ENCODE measurements at regions not wholly inside any gene's neighbourhood (a gene's known extent, or its start where the extent isn't known, plus 50 kb on each side); places are given as distances from the start of the nearest gene placed in this dataset.

GRCh38 chr20:47855799-47856198 is 70.5 kb upstream of the SULF2 start:
- peaks cover 5% of the 10 kb centered on the region for H3K4me1 ChIP-seq (ENCODE audit: insufficient read depth, low read length)
- no peak for DNase-seq (ENCODE audit: insufficient read length, low spot score, missing footprints)

DNA sequence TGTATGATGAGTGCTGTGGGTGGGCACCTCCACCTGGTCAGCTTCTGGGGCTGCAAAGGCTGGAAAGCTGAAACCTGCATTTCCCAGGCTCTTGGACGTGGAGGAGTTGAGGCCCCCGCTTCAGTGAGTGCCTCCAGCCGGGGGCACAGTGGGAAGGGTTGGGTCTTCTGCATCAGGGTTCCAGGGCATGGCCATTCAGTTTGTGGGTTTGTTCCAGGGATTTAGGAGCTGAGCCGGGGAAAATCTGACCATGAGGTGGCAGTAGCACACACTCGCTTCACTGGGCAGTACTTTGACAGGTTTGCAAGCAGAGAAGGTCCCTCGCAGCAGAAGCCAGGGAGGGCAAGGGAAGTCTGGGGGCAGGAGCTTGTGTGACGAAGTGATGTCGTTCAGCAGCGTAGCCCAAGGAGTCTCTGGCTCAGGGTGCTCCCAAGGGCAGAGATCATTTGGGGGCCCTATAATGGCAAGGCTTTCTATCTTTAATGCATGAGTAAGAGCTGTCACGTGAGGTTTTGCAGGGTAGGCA is 69.5 kb upstream of the SULF2 start:
- H3K4me1 ChIP-seq (ENCODE audit: insufficient read depth, low read length), result peaks cover 5% of the 10 kb centered on the region
- peak; percentile 92 for DNase-seq (ENCODE audit: insufficient read length, low spot score, missing footprints)
- H3K27ac ChIP-seq (ENCODE audit: low read depth, low read length), result no peak overlapping the region
- H3K4me2 ChIP-seq (ENCODE audit: insufficient read depth, low read length), result no peak overlapping the region
- peaks cover 11% of the 10 kb centered on the region for H3K27me3 ChIP-seq (ENCODE audit: insufficient read depth, low read length)
- H4K20me1 ChIP-seq (ENCODE audit: insufficient read depth, low read length), result no peaks in the 10 kb centered on the region
- H3K79me2 ChIP-seq (ENCODE audit: insufficient read depth, low read length), result no peaks in the 10 kb centered on the region
- H3K36me3 ChIP-seq (ENCODE audit: insufficient read depth, low read length), result no peaks in the 10 kb centered on the region
- TF ChIP-seq, protein P1, sequence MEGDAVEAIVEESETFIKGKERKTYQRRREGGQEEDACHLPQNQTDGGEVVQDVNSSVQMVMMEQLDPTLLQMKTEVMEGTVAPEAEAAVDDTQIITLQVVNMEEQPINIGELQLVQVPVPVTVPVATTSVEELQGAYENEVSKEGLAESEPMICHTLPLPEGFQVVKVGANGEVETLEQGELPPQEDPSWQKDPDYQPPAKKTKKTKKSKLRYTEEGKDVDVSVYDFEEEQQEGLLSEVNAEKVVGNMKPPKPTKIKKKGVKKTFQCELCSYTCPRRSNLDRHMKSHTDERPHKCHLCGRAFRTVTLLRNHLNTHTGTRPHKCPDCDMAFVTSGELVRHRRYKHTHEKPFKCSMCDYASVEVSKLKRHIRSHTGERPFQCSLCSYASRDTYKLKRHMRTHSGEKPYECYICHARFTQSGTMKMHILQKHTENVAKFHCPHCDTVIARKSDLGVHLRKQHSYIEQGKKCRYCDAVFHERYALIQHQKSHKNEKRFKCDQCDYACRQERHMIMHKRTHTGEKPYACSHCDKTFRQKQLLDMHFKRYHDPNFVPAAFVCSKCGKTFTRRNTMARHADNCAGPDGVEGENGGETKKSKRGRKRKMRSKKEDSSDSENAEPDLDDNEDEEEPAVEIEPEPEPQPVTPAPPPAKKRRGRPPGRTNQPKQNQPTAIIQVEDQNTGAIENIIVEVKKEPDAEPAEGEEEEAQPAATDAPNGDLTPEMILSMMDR (IDR thresholded peaks at IDR 0.05; ENCODE audit: extremely low read depth, low read depth, low read length), result peak; percentile 59
- H3K4me3 ChIP-seq (ENCODE audit: insufficient read depth, low read length), result no peak overlapping the region
- H2AFZ ChIP-seq (ENCODE audit: low read length), result no peak overlapping the region
- H3K9me3 ChIP-seq (ENCODE audit: low read depth, low read length), result no peaks in the 10 kb centered on the region

More at GRCh38 chr20:47855799-47856198, 70.5 kb upstream of the SULF2 start:
- no peaks in the 10 kb centered on the region for H3K79me2 ChIP-seq (ENCODE audit: insufficient read depth, low read length)
- no peak overlapping the region for H3K4me2 ChIP-seq (ENCODE audit: insufficient read depth, low read length)
- no peaks in the 10 kb centered on the region for H4K20me1 ChIP-seq (ENCODE audit: insufficient read depth, low read length)
- no peaks in the 10 kb centered on the region for H3K9me3 ChIP-seq (ENCODE audit: low read depth, low read length)
- no peak overlapping the region for H3K27ac ChIP-seq (ENCODE audit: low read depth, low read length)
- no peaks in the 10 kb centered on the region for H3K36me3 ChIP-seq (ENCODE audit: insufficient read depth, low read length)
- no peak overlapping the region for H3K4me3 ChIP-seq (ENCODE audit: insufficient read depth, low read length)
- peaks cover 11% of the 10 kb centered on the region for H3K27me3 ChIP-seq (ENCODE audit: insufficient read depth, low read length)
- TF ChIP-seq, protein P1 (IDR thresholded peaks at IDR 0.05; ENCODE audit: extremely low read depth, low read depth, low read length), result no peak
- H2AFZ ChIP-seq (ENCODE audit: low read length), result no peak overlapping the region

DNA sequence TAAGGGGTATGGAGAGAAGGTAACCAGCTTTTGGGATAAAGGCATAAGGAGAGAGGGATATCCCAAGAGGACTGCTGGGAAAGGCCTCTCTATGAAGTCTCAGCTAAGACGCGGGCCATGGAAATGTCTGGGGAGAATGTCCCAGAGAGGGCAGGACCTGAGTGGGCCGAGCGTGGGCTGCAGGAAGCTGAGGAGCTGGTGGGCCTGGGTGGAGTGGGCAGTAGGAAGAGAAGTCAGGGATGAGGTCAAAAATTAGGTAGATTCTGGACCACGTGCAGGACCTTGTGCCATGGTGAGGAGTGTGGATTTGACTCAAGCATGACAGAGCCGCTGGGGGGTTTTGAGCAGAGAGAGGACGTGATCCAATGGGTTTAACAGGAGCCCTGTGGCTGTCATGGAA is 66.5 kb upstream of the SULF2 start:
- no peak overlapping the region for H3K27ac ChIP-seq (ENCODE audit: low read depth, low read length)
- peaks cover 6% of the 10 kb centered on the region for H3K27me3 ChIP-seq (ENCODE audit: insufficient read depth, low read length)
- H3K9me3 ChIP-seq (ENCODE audit: low read depth, low read length), result no peaks in the 10 kb centered on the region
- no peaks in the 10 kb centered on the region for H3K4me1 ChIP-seq (ENCODE audit: insufficient read depth, low read length)
- H3K4me2 ChIP-seq (ENCODE audit: insufficient read depth, low read length), result no peak overlapping the region
- DNase-seq (ENCODE audit: insufficient read length, low spot score, missing footprints), result no peak
- no peaks in the 10 kb centered on the region for H3K79me2 ChIP-seq (ENCODE audit: insufficient read depth, low read length)
- H2AFZ ChIP-seq (ENCODE audit: low read length), result no peak overlapping the region
- H4K20me1 ChIP-seq (ENCODE audit: insufficient read depth, low read length), result no peaks in the 10 kb centered on the region
- no peaks in the 10 kb centered on the region for H3K36me3 ChIP-seq (ENCODE audit: insufficient read depth, low read length)
- H3K4me3 ChIP-seq (ENCODE audit: insufficient read depth, low read length), result no peak overlapping the region
- TF ChIP-seq, protein P1 (IDR thresholded peaks at IDR 0.05; ENCODE audit: extremely low read depth, low read depth, low read length), result no peak

DNA sequence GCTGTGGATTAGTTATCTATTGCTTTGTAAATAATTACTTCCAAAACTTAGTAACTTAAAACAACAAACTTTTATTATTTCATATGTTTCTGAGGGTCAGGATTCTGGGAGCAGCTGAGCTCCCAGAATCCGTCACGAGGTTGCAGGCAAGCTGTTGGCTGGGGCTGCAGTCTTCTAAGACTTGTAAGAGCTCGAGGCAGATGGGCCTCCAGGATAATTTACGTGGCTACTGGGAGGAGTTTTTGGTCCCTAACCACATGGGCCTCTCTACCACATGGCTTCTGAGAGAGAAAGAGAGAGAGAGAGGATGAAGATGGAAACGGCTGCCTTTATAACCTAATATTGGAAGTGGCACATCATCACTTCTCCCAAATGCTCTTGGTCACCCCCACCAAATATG is 64.9 kb upstream of the SULF2 start:
- Histone ChIP-seq H3K36me3 (ENCODE audit: insufficient read depth, low read length) (no peaks in the 10 kb centered on the region), H2AFZ (ENCODE audit: low read length) (no peak overlapping the region), H4K20me1 (ENCODE audit: insufficient read depth, low read length) (no peaks in the 10 kb centered on the region), H3K9me3 (ENCODE audit: low read depth, low read length) (no peaks in the 10 kb centered on the region), H3K27ac (ENCODE audit: low read depth, low read length) (no peak overlapping the region), H3K27me3 (ENCODE audit: insufficient read depth, low read length) (peaks cover 6% of the 10 kb centered on the region), H3K4me1 (ENCODE audit: insufficient read depth, low read length) (no peaks in the 10 kb centered on the region), H3K4me2 (ENCODE audit: insufficient read depth, low read length) (no peak overlapping the region), H3K4me3 (ENCODE audit: insufficient read depth, low read length) (no peak overlapping the region), H3K79me2 (ENCODE audit: insufficient read depth, low read length) (no peaks in the 10 kb centered on the region)
- DNase-seq (ENCODE audit: insufficient read length, low spot score, missing footprints), result no peak
- TF ChIP-seq, protein P1 (IDR thresholded peaks at IDR 0.05; ENCODE audit: extremely low read depth, low read depth, low read length), result no peak

All from osteoblast (primary cell).